ENCODE measurements at regions not wholly inside any gene's neighbourhood (a gene's known extent, or its start where the extent isn't known, plus 50 kb on each side); places are given as distances from the start of the nearest gene placed in this dataset.

DNA sequence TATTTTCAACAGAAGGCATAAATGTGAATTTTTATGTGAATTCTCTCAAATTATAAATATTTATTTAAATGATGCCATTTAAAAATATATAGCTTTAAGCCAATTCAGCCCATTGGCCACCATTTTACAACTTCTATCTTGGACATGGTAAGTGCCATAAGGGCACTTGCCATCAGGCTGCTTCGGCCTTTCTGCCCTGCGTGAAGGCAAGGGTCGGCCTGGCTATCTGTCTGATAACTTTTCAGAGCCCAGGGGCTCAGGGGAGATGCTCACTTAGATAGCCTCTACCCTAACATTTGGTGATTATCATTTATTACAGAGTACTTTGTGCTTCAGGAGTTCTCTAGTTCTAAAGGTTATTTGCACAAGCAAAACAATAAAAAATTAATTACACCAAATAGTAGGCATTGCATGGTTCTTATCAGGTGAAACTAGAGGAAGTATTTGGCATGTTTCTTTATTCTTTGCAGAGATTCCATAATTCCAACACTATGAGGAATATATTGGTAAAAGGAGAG lies 62.4 kb upstream of the MBNL1 start:
- TF ChIP-seq, protein P1, sequence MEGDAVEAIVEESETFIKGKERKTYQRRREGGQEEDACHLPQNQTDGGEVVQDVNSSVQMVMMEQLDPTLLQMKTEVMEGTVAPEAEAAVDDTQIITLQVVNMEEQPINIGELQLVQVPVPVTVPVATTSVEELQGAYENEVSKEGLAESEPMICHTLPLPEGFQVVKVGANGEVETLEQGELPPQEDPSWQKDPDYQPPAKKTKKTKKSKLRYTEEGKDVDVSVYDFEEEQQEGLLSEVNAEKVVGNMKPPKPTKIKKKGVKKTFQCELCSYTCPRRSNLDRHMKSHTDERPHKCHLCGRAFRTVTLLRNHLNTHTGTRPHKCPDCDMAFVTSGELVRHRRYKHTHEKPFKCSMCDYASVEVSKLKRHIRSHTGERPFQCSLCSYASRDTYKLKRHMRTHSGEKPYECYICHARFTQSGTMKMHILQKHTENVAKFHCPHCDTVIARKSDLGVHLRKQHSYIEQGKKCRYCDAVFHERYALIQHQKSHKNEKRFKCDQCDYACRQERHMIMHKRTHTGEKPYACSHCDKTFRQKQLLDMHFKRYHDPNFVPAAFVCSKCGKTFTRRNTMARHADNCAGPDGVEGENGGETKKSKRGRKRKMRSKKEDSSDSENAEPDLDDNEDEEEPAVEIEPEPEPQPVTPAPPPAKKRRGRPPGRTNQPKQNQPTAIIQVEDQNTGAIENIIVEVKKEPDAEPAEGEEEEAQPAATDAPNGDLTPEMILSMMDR (IDR thresholded peaks at IDR 0.05), result no peak
- no peak for TF ChIP-seq POLR2A (IDR thresholded peaks at IDR 0.05)

All from gastroesophageal sphincter (tissue), 3 donors.